ENCODE measurements at regions not wholly inside any gene's neighbourhood (a gene's known extent, or its start where the extent isn't known, plus 50 kb on each side); places are given as distances from the start of the nearest gene placed in this dataset.

- H3K79me2 ChIP-seq (ENCODE audit: control insufficient read depth, insufficient read depth, low read length): no peaks in the 10 kb centered on the region
- no peak overlapping the region for H2AFZ ChIP-seq (ENCODE audit: control insufficient read depth, low read length)
- no peaks in the 10 kb centered on the region for H4K20me1 ChIP-seq (ENCODE audit: control insufficient read depth, extremely low read depth, insufficient read depth, low read length)
- H3K4me2 ChIP-seq (ENCODE audit: control insufficient read depth, extremely low read depth, insufficient read depth, low read depth, low read length): no peak overlapping the region
- H3K27me3 ChIP-seq (ENCODE audit: control insufficient read depth, extremely low read depth, insufficient read depth, low read length): no peaks in the 10 kb centered on the region
- no peak overlapping the region for H3K4me3 ChIP-seq (ENCODE audit: control insufficient read depth in 2 of 3, extremely low read depth in 1 of 3, insufficient read depth in 2 of 3, low read depth in 1 of 3, low read length in 3 of 3)
- dilution Hi-C loops (cut with MboI; ENCODE audit: extremely low pct_ligation_motif_present, low sequenced_read_pairs): no loop called here
- DNase-seq (ENCODE audit: low read depth, low spot score): no peak
- no peak for FAIRE-seq
- H3K27ac ChIP-seq (ENCODE audit: control insufficient read depth, insufficient read depth, low read length): no peak overlapping the region
- H3K9me3 ChIP-seq (ENCODE audit: control insufficient read depth, low read depth, low read length): no peaks in the 10 kb centered on the region
- H3K9ac ChIP-seq (ENCODE audit: control insufficient read depth, extremely low read depth, insufficient read depth, low read length): no peak overlapping the region
- no peaks in the 10 kb centered on the region for H3K36me3 ChIP-seq (ENCODE audit: control insufficient read depth in 2 of 2, extremely low read depth in 1 of 2, insufficient read depth in 2 of 2, low read length in 2 of 2)
- no peaks in the 10 kb centered on the region for H3K9me1 ChIP-seq (ENCODE audit: control insufficient read depth, extremely low read depth, insufficient read depth, low read length)
- TF ChIP-seq EZH2 (IDR thresholded peaks at IDR 0.05; ENCODE audit: low read length) (no peak), CTCF (optimal IDR thresholded peaks at IDR 0.05 in 1 of 3, IDR thresholded peaks at IDR 0.05 in 1 of 3, conservative IDR thresholded peaks at IDR 0.05 in 1 of 3; ENCODE audit: extremely low read depth in 1 of 3, insufficient read depth in 2 of 3, low read length in 3 of 3) (no peak)
- no peaks in the 10 kb centered on the region for H3K4me1 ChIP-seq (ENCODE audit: control insufficient read depth, extremely low read depth, insufficient read depth, low read length)
Observed at GRCh38 chr5:163997965-163998364, 492.5 kb downstream of the MAT2B start.

GRCh38 chr5:164000241-164000640 is 494.8 kb downstream of the MAT2B start:
- Histone ChIP-seq H3K27me3 (ENCODE audit: control insufficient read depth, extremely low read depth, insufficient read depth, low read length) (no peaks in the 10 kb centered on the region), H4K20me1 (ENCODE audit: control insufficient read depth, extremely low read depth, insufficient read depth, low read length) (no peaks in the 10 kb centered on the region), H3K4me3 (ENCODE audit: control insufficient read depth in 2 of 3, extremely low read depth in 1 of 3, insufficient read depth in 2 of 3, low read depth in 1 of 3, low read length in 3 of 3) (no peak overlapping the region), H3K9me3 (ENCODE audit: control insufficient read depth, low read depth, low read length) (no peaks in the 10 kb centered on the region), H3K4me2 (ENCODE audit: control insufficient read depth, extremely low read depth, insufficient read depth, low read depth, low read length) (no peak overlapping the region), H3K9me1 (ENCODE audit: control insufficient read depth, extremely low read depth, insufficient read depth, low read length) (no peaks in the 10 kb centered on the region), H3K4me1 (ENCODE audit: control insufficient read depth, extremely low read depth, insufficient read depth, low read length) (no peaks in the 10 kb centered on the region), H2AFZ (ENCODE audit: control insufficient read depth, low read length) (no peak overlapping the region), H3K36me3 (ENCODE audit: control insufficient read depth in 2 of 2, extremely low read depth in 1 of 2, insufficient read depth in 2 of 2, low read length in 2 of 2) (no peaks in the 10 kb centered on the region), H3K9ac (ENCODE audit: control insufficient read depth, extremely low read depth, insufficient read depth, low read length) (no peak overlapping the region), H3K79me2 (ENCODE audit: control insufficient read depth, insufficient read depth, low read length) (no peaks in the 10 kb centered on the region), H3K27ac (ENCODE audit: control insufficient read depth, insufficient read depth, low read length) (no peak overlapping the region)
- DNase-seq (ENCODE audit: low read depth, low spot score): no peak
- dilution Hi-C loops (cut with MboI; ENCODE audit: extremely low pct_ligation_motif_present, low sequenced_read_pairs): loop anchor here (25.0 kb wide), 1 partner anchor 487 kb away; no protein-coding TSS in a partner anchor
- FAIRE-seq: no peak
- TF ChIP-seq EZH2 (IDR thresholded peaks at IDR 0.05; ENCODE audit: low read length): no peak

- dilution Hi-C loops (cut with MboI; ENCODE audit: extremely low pct_ligation_motif_present, low sequenced_read_pairs): loop anchor here (25.0 kb wide), 1 partner anchor 486 kb away; no protein-coding TSS in a partner anchor
- no peak for DNase-seq (ENCODE audit: low read depth, low spot score)
- Histone ChIP-seq H3K4me2 (ENCODE audit: control insufficient read depth, extremely low read depth, insufficient read depth, low read depth, low read length) (no peak overlapping the region), H3K9me1 (ENCODE audit: control insufficient read depth, extremely low read depth, insufficient read depth, low read length) (no peaks in the 10 kb centered on the region), H3K79me2 (ENCODE audit: control insufficient read depth, insufficient read depth, low read length) (no peaks in the 10 kb centered on the region), H3K4me1 (ENCODE audit: control insufficient read depth, extremely low read depth, insufficient read depth, low read length) (no peaks in the 10 kb centered on the region), H3K9me3 (ENCODE audit: control insufficient read depth, low read depth, low read length) (no peaks in the 10 kb centered on the region), H3K36me3 (ENCODE audit: control insufficient read depth in 2 of 2, extremely low read depth in 1 of 2, insufficient read depth in 2 of 2, low read length in 2 of 2) (no peaks in the 10 kb centered on the region), H3K27ac (ENCODE audit: control insufficient read depth, insufficient read depth, low read length) (no peak overlapping the region), H4K20me1 (ENCODE audit: control insufficient read depth, extremely low read depth, insufficient read depth, low read length) (no peaks in the 10 kb centered on the region), H2AFZ (ENCODE audit: control insufficient read depth, low read length) (no peak overlapping the region), H3K9ac (ENCODE audit: control insufficient read depth, extremely low read depth, insufficient read depth, low read length) (no peak overlapping the region), H3K4me3 (ENCODE audit: control insufficient read depth in 2 of 3, extremely low read depth in 1 of 3, insufficient read depth in 2 of 3, low read depth in 1 of 3, low read length in 3 of 3) (no peak overlapping the region), H3K27me3 (ENCODE audit: control insufficient read depth, extremely low read depth, insufficient read depth, low read length) (no peaks in the 10 kb centered on the region)
- TF ChIP-seq EZH2 (IDR thresholded peaks at IDR 0.05; ENCODE audit: low read length) (no peak), CTCF (optimal IDR thresholded peaks at IDR 0.05 in 1 of 3, IDR thresholded peaks at IDR 0.05 in 1 of 3, conservative IDR thresholded peaks at IDR 0.05 in 1 of 3; ENCODE audit: extremely low read depth in 1 of 3, insufficient read depth in 2 of 3, low read length in 3 of 3) (no peak)
- FAIRE-seq: no peak
Observed at GRCh38 chr5:164000819-164001218, 495.4 kb downstream of the MAT2B start.

Data from keratinocyte (primary cell).